ENCODE measurements at regions not wholly inside any gene's neighbourhood (a gene's known extent, or its start where the extent isn't known, plus 50 kb on each side); places are given as distances from the start of the nearest gene placed in this dataset.

GRCh38 chr11:115579181-115579825, 75.1 kb upstream of the CADM1 start:
- TF ChIP-seq CTCF (IDR thresholded peaks at IDR 0.05) (no peak), EZH2phosphoT487 (IDR thresholded peaks at IDR 0.05) (no peak), EZH2 (IDR thresholded peaks at IDR 0.05) (no peak)
